H4 (cell line): ENCODE measurements at regions not wholly inside any gene's neighbourhood (a gene's known extent, or its start where the extent isn't known, plus 50 kb on each side); places are given as distances from the start of the nearest gene placed in this dataset.

ENCODE experiments used
- DNase-seq: peaks from one replicate; pipeline ENCODE4 v3.0.0-alpha.2; 2015; ENCODE audit warnings: low spot score

DNA sequence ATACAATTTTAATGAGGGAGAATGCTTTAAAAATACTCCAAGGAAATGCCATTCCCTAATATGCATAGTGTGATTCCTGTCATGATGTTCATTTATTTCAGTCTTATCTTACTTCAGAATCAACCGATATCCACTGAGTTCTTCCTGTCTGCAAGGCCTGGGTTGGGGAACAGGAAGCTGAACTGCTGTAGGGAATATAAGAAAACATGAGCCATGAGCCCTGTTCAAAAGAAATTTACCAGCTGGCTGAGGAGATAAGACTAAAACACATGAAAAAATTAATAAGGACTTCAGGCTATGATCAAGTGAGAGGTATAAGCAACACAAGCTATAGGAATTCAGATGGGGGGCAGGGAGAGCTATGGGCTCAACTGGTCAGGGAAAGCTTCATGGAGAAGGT, 184.7 kb downstream of the PLPP4 start:
- no peak for DNase-seq

DNA sequence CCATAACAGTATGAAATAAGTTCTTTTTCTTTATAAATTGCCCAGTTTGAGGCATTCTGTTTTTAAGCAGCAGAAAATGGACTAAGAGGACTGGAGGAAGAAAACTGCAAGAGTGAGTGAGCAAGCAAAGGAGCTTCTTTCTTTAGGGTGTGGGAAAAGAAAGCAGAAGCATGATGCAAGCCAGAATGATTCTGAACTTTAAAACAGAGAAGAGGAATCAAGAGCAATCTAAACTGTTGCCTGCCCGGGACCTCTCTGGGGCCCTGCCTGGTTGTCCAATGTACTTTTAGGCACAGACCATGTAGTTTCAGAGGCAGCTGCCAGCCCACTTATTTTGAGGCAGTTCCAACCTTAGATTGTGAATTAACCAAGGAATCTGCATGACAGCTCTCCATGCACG, 186.3 kb downstream of the PLPP4 start:
- DNase-seq, result no peak

DNA sequence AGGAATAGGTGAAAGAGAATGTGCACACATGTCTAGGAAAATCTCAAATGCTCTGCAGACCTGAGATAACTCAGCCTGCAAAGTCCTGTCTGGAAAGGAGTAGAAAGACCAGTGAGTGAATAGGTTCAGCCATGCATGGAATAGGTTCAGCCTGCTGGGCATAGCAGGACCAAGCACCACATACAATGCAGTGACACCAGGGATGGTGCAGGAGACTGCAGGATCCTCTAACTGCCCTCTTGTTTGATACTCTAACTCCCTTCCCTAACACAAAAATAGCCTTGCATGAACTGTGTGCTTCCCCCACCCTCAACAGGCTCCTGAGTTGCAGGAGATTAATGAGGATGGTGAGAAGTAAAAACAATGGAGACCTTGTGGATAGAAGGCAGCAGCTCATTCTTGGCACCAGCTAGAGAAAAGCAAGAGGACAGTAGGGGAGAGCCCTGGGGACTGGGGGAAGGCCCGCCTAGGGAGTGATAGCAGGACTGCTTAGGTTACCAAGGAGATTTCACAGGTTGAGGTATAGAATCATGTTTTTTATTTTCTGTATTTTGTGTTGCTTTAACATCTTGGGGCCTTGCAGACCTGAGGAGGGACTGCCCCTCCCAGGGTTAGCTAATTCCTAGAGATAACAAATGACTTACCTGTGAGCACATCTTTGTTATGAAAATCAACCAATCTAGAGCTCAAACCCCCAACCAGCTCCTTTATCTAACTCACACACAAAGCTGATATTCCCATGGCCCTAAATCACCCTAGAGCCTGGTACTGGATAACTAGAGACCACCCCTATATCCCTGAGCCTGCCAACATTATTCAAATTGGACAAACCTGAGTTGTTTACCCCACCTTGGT, 187.8 kb downstream of the PLPP4 start:
- no peak for DNase-seq

DNA sequence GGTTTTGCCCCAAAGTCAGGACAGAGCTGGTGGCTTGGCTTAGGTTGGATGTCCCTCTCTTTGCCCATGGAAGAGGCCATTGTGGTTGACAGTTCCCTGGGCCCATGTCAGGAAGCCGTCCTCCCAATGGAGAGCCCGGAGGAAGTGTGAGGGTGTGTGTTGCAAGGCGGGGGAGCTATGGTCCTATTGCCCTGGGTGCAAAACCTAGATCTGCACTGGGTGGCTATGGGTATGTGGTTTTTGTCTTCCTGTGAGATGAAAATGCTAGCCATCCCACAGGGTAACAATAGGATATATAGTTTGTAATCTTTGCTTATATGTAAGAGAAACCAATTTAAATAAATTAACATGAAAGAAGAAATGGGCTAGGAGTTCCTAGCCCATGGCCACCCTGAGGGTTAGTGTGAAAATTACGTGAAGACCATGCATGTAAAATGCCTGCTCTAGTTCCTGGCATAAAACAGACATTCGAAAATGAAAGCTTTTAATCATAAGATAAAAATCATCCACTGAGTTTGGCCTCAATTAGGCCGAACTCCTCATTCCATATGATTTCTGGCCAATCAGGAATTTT, 189.2 kb downstream of the PLPP4 start:
- no peak for DNase-seq

DNA sequence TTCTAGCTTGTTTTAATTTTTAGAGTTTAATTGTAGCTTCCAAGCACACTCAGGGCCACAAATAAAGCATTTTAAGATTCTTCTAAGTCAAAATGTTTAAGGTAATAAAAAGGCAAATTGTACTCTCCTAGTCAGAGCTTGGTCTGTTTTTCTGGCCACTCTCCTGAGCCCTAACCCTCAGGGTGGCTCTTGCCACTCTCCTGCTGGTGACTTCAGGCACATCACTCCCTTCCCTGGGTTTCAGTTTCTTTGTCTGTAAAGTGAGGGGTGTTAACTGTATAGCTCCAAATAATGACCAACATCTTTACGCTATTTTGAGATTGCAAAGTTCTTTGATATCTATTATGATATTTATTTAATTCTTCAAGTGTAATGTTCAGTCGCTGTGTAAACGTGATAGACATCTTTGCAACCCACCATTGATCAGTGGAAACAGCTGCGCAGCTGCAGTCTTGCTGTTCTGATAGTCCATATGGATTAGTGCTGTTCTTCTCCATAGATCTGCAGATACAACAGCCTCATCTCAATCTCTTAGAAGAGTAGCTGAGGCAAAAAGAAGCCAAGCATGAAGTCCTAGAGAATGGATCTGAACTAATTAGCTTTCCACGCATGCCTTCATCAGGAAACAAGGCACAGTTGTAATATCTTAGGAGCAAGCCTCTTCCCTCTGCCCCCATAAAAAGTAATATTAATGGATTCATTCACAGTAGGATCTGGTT, 189.9 kb downstream of the PLPP4 start:
- DNase-seq, result no peak

DNA sequence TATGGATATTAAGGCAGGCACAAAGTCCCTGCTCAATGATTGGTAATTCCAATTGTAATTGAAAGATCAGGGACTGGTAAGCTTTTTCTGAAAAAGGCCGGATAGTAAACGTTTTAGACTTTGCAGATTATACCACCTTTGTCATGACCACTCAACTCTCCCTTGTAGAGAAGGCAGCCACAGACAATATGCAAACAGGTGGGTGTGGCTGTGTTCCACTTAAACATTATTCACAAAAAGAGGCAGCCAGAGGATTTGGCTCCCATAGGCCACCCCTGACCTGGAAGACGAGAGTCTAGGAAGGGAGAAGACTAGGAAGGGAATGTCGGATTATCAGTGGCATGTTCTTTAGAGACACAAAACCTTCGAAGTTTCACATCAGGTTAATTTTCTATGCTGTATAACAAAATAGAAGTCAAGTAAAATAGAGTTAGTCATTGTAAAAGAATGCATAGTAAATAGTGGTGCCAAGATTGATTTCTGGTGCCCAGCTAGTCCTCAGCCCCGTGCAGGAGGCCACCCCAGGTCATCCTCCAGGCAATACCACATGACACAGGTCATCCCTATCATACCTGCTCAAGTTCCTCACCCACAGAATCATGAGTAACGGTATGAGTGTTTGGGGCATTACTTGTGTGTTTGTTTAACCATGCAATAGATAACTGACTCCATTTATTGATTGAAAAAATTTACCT, 193.8 kb downstream of the PLPP4 start:
- DNase-seq, result no peak

DNA sequence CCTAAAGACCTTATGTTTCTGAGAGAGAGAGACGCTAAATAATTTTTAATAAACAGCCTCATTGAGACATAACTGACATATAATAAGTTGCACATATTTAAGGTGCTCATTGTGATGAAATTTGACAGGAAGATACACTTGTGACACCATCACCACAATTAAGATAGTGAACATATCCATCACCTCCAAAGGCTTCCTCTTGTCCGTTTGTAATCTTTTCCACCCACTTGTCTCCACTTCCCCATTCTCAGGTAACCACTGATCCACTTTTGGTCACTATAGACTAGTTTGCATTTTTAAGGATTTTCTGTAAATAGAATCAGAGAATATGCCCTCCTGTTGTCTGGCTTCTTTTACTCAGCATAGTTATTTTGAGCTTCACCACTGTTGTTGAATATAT, 195.1 kb upstream of the WDR11 start:
- no peak for DNase-seq

DNA sequence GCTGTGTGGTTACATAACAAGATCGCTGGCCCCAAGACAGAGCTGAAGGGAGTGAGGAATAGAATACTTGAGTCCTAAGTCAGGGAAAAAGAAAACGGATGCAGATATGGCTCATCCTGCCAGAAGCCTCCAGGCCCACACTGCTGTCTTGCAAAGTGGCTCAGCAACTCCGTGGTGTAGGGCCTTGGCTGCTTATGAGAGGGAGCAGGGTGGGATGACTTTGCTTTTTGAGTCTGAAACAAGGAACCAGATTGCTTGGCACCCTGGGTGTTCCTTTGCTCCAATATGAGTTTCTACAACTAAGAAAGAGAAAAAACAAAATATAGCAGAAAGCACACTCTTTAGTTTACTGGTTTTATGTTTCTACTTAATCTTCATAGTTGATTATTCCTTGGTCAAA, 193.8 kb upstream of the WDR11 start:
- no peak for DNase-seq

DNA sequence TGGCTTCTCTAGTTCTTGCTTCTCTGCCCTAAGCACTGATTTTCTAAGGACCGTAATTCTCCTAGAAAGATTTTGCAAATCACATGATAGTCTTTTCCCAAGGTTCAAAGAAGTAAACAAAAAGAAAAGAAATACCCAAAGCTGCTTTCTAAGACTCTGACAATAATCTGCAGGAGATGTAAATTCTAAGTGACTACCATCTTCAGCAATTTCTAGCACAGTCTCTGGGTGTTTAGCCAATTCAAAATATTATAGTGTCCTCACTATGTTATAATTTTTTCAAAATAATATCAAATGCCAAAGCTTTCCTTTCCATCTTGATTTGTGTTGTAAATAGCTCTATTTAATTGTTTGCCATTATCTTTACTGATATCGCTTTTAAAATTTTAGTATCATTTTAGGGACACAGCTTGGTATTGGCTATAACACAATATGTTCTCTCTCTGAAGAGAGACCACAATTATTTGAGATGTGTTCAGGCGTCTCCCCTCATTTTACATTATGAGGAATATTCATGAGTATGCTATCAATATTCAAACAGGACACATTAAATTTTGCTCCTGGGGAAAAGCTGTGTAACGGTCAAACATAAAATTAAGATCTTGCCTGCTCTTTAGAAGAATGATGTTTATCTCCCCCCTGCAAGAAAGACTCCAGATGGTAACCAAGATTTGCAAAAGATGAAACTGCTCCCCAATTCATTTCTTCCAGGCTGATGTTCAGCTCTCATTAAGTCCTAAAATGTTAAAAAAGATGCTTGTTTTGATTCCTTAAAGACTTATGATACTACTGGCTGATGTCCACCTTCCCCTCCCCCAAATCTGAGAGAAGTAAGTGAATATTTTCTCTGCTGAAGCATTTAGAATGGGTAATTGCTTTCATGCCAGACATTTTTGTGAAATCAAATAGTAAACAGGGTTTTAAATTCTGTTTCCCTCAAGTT, 191.9 kb upstream of the WDR11 start:
- DNase-seq, result no peak

DNA sequence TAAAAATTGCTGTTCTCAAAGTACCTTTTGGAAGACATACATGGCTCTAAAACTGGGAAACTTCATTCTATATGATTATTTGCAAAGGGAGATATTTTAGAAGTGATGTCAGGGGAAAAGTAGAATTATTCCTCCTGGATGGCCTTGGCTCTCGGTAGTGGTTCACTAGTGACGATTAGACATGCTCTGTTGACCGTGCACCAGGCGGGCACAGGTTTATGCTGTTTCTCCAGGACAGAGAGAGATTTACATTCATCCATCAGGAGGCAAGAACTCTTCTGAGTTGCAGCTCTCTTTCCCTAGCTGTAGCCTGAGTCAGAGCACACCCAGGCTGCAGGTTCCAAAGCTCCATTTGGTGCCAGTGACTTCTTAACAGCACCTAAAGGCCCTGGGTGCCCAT, 184.9 kb upstream of the WDR11 start:
- DNase-seq, result no peak

DNA sequence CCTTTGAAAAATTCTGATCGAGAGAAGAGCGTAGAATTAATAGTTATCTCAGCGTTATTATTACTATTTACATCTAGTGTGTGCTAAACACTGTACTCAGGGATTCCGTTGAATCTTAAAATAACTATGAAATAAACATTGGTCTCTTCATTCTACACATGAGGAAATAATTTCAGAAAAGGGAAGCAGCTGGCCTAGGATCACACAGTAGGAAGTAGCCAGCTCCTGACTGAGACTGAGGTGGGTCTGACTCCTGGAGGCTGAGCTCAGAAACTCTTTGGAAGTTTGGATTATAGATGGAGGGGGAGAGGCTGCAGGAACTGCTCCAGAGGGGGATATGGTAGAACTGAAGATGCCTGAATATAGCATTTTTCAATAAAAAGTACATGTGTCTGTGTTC, 183.9 kb upstream of the WDR11 start:
- DNase-seq, result no peak

DNA sequence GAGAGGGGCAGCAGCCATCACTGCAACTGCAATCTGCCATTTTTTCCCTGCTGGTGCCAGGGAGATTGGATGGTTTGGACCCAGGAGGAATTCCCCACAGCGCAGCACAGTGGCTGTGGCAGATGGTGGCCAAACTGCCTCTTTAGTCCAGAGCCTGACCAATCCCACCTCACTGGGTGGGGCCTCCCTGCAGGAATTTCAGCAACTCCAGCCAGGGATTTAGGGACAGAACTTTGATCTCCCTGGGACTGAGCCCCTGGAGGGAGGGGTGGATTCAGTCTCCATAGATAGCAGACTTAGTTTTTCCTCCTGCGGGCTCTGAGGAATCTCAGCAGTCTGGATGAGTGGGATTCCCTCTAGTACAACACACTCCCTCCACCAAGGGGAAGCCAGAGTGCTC, 179.7 kb upstream of the WDR11 start:
- DNase-seq, result no peak

DNA sequence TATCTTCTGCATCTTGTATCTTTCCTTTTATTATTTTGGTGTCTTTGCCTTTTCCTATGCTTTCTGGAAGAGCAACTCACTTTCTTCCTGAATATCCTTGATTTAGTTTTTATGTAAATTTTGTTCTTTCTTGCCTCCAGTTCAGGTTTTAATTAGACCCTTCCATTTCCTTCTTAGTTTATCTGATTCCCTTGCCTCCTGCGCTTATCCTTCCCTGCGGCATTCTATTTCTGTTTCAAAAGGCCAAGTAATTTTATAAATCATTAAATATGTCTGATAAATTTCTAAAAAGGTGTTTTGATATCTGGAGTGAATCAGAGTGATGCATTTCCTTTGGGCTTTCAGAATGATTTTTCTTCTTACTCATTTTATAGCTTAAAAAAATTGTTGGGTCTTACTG, 167.7 kb upstream of the WDR11 start:
- DNase-seq, result no peak

DNA sequence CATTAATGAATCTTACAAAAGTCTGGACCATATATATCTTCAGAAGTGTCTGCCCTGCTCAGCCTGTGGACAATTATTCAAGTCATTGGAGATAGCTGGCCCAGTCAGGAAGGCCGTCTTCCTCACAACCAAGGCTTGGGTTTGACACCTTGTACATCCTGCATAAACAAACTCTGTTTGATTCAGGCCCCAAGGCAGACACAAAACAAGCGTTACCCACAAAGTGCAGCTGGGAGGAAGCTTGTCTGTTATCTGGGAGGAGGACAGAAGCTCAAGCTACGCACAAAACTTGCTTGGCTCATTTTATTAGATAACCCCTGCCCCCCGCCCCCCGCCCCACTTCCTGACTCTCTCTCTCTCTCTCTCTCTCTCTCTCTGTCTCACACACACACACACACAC, 166.9 kb upstream of the WDR11 start:
- no peak for DNase-seq

DNA sequence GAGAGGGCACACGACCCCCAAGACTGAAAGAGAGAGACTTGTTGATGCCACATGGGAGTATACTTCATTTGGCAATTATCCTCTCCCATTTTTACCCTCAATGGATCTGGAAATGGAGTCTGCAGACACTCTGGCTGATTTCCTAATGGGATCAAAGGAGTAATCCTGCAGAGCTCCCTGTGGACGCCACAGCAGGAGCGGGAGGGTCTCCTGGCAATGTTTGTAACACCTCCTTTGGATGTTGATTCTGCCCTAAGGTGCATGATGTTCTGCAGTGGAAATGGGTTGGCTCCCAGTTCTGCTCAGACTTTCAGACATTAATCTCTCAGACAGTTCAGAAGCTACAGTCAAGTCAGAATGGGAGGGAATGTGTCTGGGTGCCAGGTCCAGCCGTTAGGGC, 166.0 kb upstream of the WDR11 start:
- DNase-seq, result no peak

DNA sequence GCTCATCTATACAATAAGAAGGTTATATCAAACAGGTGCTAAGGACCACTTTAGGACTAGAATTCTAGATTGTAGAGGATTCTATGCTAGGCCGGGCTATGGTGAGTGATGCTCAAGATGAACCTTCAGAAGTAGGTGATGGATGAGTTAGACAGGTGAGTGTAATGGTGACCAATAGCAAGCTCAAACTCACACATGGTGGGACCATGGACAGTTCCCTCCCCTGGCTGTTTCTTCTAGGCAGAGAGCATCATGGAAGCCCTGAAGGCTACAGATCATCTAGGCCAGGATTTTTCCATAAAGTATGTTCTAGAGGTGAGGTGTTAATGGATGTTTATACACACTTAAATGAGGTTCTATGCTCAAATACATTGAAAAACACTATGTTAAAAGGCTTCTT, 162.2 kb upstream of the WDR11 start:
- DNase-seq, result no peak

DNA sequence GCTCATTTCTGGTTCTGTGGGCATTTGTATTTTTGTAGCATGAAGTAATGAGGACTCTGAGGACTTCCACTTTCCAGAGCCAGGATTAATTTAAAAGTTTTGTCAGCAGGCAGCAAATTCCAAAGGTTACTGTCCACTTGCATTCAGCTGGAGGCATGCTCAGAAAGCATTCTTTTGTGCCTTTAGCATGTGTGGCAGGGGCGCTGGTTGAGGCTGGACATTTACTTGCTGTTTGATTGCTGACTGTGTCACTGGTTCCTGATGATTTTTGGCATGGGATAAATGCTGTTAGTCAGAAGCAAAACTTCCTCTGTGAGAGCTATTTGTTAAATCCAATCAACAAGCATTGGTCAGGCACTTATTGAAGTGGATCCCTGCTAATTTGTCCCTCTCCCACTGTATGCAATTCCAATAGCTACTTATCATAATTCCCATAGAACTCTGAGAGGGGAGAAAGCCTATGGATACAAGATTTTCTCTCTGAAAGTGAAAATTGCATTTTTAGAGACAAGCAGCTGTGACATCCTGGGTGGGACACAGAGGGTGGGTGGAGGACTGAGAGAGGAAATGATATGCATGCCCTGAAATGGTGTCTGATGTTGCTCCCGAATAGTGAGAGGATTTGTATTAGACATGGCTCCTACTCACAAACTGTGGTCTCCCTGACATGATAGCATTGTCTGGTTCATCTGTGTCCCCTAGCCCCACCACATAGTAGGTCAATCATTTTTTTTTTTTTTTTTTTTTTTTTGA, 161.2 kb upstream of the WDR11 start:
- no peak for DNase-seq

DNA sequence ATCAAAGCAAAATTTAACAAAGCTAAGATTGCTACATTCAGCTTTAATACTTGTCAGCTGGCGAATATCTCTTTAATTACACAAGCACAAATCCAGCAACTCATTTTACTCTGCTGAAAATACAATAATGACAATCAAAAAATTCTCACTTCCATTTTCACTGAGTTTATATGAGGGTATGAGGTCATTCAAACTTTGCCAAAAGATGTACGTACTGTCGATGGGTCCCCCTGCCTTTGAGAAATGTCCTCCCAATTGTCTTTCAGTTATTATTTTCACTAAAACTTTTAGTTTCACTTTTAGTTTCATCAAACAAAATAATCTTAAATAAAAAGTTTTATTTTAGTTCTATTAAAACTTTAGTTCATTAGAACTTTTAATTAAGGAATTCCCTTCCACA, 159.5 kb upstream of the WDR11 start:
- no peak for DNase-seq

DNA sequence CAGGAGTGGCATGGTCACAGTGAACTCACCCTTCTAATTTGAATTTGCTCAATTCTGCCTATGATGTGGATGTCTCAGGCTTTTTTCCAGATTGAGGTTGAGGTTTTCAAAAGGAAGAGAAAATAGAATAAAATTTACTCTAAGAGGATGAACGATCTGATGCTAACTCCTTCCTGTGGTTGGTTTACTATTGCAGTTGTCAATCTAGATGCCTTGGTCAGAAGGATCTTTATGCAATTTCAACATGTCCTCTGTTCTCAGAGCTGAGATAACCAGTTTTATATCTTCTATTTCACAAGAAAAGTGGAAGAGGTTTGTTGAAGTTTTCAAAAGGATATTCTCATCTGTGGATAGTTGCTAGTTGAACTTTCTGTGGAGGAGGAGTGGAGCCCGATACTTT, 150.7 kb upstream of the WDR11 start:
- no peak for DNase-seq

DNA sequence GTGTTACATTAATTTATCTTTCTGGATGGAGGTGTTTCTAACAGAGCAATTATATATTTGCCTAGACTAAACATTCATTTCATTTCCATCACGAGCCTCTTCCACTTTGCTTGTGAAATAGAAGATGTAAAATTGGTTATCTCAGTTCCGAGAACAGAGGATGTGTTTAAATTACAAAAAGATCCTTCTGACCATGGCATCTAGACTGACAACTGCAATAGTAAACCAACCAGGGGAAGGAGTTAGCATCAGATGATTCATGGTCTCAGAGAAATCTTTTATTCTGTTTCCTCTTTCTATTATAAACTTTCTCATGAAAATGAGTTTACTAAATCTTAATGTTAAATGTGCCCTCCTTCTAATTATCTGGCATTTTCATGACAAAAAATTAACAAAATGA, 149.8 kb upstream of the WDR11 start:
- DNase-seq, result no peak

DNA sequence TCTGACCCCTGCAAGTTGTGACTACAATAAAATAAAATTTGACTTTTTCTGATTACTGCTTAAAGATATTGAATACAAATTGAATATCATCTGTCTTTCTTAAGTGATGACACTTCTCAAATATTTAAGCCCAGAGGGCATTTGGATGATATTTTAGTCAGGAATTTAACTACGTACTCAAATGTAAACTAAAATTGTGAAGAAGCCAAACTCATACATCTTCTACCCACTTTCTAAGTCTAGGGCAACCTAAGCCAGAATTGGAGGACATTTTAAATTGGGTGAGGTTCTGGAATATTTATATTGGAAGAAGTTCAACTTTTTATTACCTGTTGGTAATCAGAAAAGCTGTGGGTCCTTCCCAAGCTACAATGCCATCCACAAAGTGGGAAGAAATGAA, 149.1 kb upstream of the WDR11 start:
- no peak for DNase-seq
